Right atrium auricular region (tissue), 2 donors: ENCODE measurements at regions not wholly inside any gene's neighbourhood (a gene's known extent, or its start where the extent isn't known, plus 50 kb on each side); places are given as distances from the start of the nearest gene placed in this dataset.

Experiments used
- DNase-seq: peaks from one replicate; pipeline ENCODE4 v3.0.0-alpha.2; 2019; ENCODE audit warnings: low spot score
- H3K27ac ChIP-seq, 2 donors: fragments of 200-600 bp; sonication (generic); 1 replicate in 1 of 2; 2 replicates in 1 of 2; pipeline ENCODE4 v1.5.1; 2016 to 2019
- H3K27me3 ChIP-seq, 2 donors: fragments of 200-600 bp; sonication (generic); one replicate each; pipeline versions ENCODE4 v1.5.1 to v1.6.0; 2017 to 2019
- H3K36me3 ChIP-seq: fragments of 200-600 bp; sonication (generic); one replicate; pipeline ENCODE4 v1.5.1; 2016
- H3K4me1 ChIP-seq, 2 donors: fragments of 200-600 bp; sonication (generic); one replicate each; pipeline versions ENCODE4 v1.5.1 to v1.6.0; 2017 to 2019
- H3K4me3 ChIP-seq, 2 donors: fragments of 200-600 bp; sonication (generic); 1 replicate in 1 of 2; 2 replicates in 1 of 2; pipeline ENCODE4 v1.5.1; 2017 to 2019; ENCODE audit warnings: mild to moderate bottlenecking in 1 of 2, moderate library complexity in 1 of 2
- H3K9me3 ChIP-seq, 2 donors: fragments of 200-600 bp; sonication (generic); one replicate each; pipeline ENCODE4 v1.5.1; 2019
- TF ChIP-seq, protein P1 (sequence below), 2 donors: fragments of 200-600 bp; sonication (generic); IDR thresholded peaks; one replicate each; pipeline ENCODE4 v1.5.1; 2019; ENCODE audit warnings: antibody characterized with exemption in 2 of 2

GRCh38 chr10:59082249-59082648, 94.2 kb upstream of the PHYHIPL start:
- no peak for DNase-seq
- no peaks in the 10 kb centered on the region for H3K27me3 ChIP-seq
- H3K9me3 ChIP-seq, result no peaks in the 10 kb centered on the region
- no peak overlapping the region for H3K27ac ChIP-seq
- no peaks in the 10 kb centered on the region for H3K36me3 ChIP-seq
- TF ChIP-seq, protein P1, sequence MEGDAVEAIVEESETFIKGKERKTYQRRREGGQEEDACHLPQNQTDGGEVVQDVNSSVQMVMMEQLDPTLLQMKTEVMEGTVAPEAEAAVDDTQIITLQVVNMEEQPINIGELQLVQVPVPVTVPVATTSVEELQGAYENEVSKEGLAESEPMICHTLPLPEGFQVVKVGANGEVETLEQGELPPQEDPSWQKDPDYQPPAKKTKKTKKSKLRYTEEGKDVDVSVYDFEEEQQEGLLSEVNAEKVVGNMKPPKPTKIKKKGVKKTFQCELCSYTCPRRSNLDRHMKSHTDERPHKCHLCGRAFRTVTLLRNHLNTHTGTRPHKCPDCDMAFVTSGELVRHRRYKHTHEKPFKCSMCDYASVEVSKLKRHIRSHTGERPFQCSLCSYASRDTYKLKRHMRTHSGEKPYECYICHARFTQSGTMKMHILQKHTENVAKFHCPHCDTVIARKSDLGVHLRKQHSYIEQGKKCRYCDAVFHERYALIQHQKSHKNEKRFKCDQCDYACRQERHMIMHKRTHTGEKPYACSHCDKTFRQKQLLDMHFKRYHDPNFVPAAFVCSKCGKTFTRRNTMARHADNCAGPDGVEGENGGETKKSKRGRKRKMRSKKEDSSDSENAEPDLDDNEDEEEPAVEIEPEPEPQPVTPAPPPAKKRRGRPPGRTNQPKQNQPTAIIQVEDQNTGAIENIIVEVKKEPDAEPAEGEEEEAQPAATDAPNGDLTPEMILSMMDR (IDR thresholded peaks at IDR 0.05), result no peak
- H3K4me3 ChIP-seq, result no peak overlapping the region
- H3K4me1 ChIP-seq, result peaks cover 0 to 24% of the 10 kb centered on the region in 2 donors

GRCh38 chr10:59085054-59085453, 91.4 kb upstream of the PHYHIPL start:
- Histone ChIP-seq H3K4me1 (peaks cover 0 to 6% of the 10 kb centered on the region in 2 donors), H3K27me3 (no peaks in the 10 kb centered on the region), H3K4me3 (no peak overlapping the region), H3K36me3 (no peaks in the 10 kb centered on the region), H3K27ac (no peak overlapping the region), H3K9me3 (no peaks in the 10 kb centered on the region)
- TF ChIP-seq, protein P1 (IDR thresholded peaks at IDR 0.05), result no peak
- DNase-seq, result no peak

- Histone ChIP-seq H3K4me1 (no peaks in the 10 kb centered on the region), H3K4me3 (no peak overlapping the region), H3K36me3 (no peaks in the 10 kb centered on the region), H3K27me3 (no peaks in the 10 kb centered on the region), H3K27ac (no peak overlapping the region), H3K9me3 (no peaks in the 10 kb centered on the region)
- no peak for DNase-seq
- TF ChIP-seq, protein P1 (IDR thresholded peaks at IDR 0.05), result no peak
Observed at GRCh38 chr10:59085711-59086502, 90.5 kb upstream of the PHYHIPL start.

- TF ChIP-seq, protein P1 (IDR thresholded peaks at IDR 0.05), result no peak
- Histone ChIP-seq H3K36me3 (no peaks in the 10 kb centered on the region), H3K4me1 (no peaks in the 10 kb centered on the region), H3K9me3 (no peaks in the 10 kb centered on the region), H3K27ac (no peak overlapping the region), H3K27me3 (no peaks in the 10 kb centered on the region), H3K4me3 (no peak overlapping the region)
- no peak for DNase-seq
Observed at GRCh38 chr10:59087486-59087885, 89.0 kb upstream of the PHYHIPL start.

DNA sequence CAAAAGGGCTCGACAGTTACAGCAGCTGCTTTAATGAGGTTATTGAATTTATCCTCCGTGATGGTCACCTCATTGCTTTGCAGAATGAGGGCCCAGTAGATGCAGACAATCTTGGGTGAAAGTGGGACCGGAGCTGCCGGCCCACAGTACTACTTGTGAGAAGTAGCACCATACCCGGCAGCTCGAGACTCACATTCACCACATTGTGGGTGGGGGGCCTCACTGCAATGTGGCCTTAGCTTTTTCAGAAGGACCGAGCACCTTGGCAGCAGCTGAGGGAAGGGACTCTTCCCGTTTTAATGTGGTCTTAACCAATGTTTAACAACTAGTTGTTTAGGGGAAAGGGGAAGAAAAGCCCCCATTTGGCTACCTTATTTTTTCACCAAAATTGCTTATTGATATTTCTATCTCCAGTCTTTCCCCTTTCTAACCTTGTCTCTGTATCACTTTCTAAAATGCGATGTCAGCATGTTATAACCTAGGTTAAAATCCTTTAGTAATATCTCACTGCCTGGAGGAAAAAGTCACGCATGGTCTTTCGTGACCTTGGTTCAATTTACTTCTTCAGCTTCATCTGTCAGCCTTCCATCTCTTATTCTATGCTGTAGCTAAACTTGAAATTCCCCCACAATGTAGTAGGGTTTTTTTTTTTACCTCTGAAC, 87.4 kb upstream of the PHYHIPL start:
- Histone ChIP-seq H3K4me3 (no peak overlapping the region), H3K36me3 (no peaks in the 10 kb centered on the region), H3K27me3 (no peaks in the 10 kb centered on the region), H3K4me1 (no peaks in the 10 kb centered on the region), H3K27ac (no peak overlapping the region), H3K9me3 (no peaks in the 10 kb centered on the region)
- TF ChIP-seq, protein P1 (IDR thresholded peaks at IDR 0.05), result no peak
- no peak for DNase-seq
